GM12878 (cell line): ENCODE measurements at regions not wholly inside any gene's neighbourhood (a gene's known extent, or its start where the extent isn't known, plus 50 kb on each side); places are given as distances from the start of the nearest gene placed in this dataset.

Source experiments
- ATAC-seq: fragments of 200-7000 bp; cut with Tn5 transposase; 3 replicates; pipeline ENCODE4 v1.9.1; 2020; ENCODE audit warnings: mild to moderate bottlenecking, moderate library complexity
- BruUV-seq: library from RNA; stranded (reverse); fragments of 400-500 nt; replicated peaks from 2 replicates; lab custom pipeline; 2021; lab: Mats Ljungman, UMichigan
- CTCF ChIA-PET: fragments of 300-600 bp; sonication (Branson Sonifier 250); formaldehyde crosslinking; extraction: SDS; loops from one replicate; lab custom pipeline; 2021; ENCODE audit warnings: inconsistent platforms; lab: Yijun Ruan, JAX
- POLR2A ChIA-PET: fragments of 350-600 bp; formaldehyde crosslinking; extraction: SDS; loops from one replicate; lab custom pipeline; 2021; ENCODE audit warnings: inconsistent platforms; lab: Charles Lee
- RAD21 ChIA-PET: fragments of 300-600 bp; sonication (Branson Sonifier 250); formaldehyde crosslinking; loops from one replicate; lab custom pipeline; 2023; ENCODE audit warnings: antibody characterized with exemption; ENCODE audit not compliant: unreplicated experiment; lab: Charles Lee
- SMC1A ChIA-PET: fragments of 300-600 bp; sonication (Branson Sonifier 250); formaldehyde crosslinking; loops from one replicate; lab custom pipeline; 2023; ENCODE audit not compliant: unreplicated experiment, uncharacterized antibody; lab: Charles Lee
- DNase-seq: peaks from one replicate; pipeline ENCODE4 v3.0.0-alpha.2; 2011; ENCODE audit warnings: low read depth, low spot score
- FAIRE-seq: peaks from 3 replicates; lab custom pipeline; 2011; peaks lifted over from hg19 to GRCh38; lab: Jason Lieb, UNC
- H2AFZ ChIP-seq: 2 replicates; pipeline ENCODE4 v1.6.0; 2011; ENCODE audit warnings: low read depth, low read length, control low read depth; ENCODE audit not compliant: control insufficient read depth
- H3K27ac ChIP-seq: 2 replicates; pipeline ENCODE4 v1.5.1; 2011; ENCODE audit warnings: control low read depth; ENCODE audit not compliant: control insufficient read depth, insufficient read depth
- H3K27me3 ChIP-seq, 2 experiments: replicated peaks in 1 of 2; 2 replicates each; pipeline versions ENCODE4 v1.6.0 to v1.6.1; 2011; ENCODE audit warnings: low read length in 1 of 2; ENCODE audit not compliant: control insufficient read depth in 2 of 2, insufficient read depth in 2 of 2
- H3K36me3 ChIP-seq, 2 experiments: 2 replicates each; pipeline ENCODE4 v1.5.1; 2011; ENCODE audit warnings: low read length in 1 of 2; ENCODE audit not compliant: control insufficient read depth in 2 of 2, insufficient read depth in 2 of 2
- H3K4me1 ChIP-seq: 2 replicates; pipeline ENCODE4 v1.6.1; 2011; ENCODE audit warnings: mild to moderate bottlenecking, low read length, moderate library complexity, mixed read lengths; ENCODE audit not compliant: control insufficient read depth, insufficient read depth
- H3K4me2 ChIP-seq: 2 replicates; pipeline ENCODE4 v1.6.0; 2011; ENCODE audit warnings: control low read depth; ENCODE audit not compliant: control insufficient read depth, insufficient read depth
- H3K4me3 ChIP-seq: fragments of 200-600 bp; sonication (generic); 2 replicates; pipeline ENCODE4 v1.5.1; 2016
- H3K79me2 ChIP-seq: 2 replicates; pipeline ENCODE4 v1.6.0; 2011; ENCODE audit warnings: low read length; ENCODE audit not compliant: control insufficient read depth, insufficient read depth
- H3K9ac ChIP-seq: 2 replicates; pipeline ENCODE4 v1.8.0; 2011; ENCODE audit warnings: low read length, control low read depth, mixed read lengths; ENCODE audit not compliant: control insufficient read depth, insufficient read depth
- H3K9me3 ChIP-seq: replicated peaks from 3 replicates; pipeline ENCODE4 v1.5.1; 2011; ENCODE audit warnings: mild to moderate bottlenecking, low read length; ENCODE audit not compliant: control insufficient read depth, insufficient read depth
- H4K20me1 ChIP-seq: 2 replicates; pipeline ENCODE4 v1.6.0; 2011; ENCODE audit not compliant: control insufficient read depth, insufficient read depth
- ATF7 ChIP-seq: fragments of 450-650 bp; IDR thresholded peaks from 2 replicates; pipeline ENCODE4 v1.6.1; 2016; ENCODE audit warnings: low read depth, mild to moderate bottlenecking
- EZH2 ChIP-seq: IDR thresholded peaks from 2 replicates; pipeline ENCODE4 v1.6.1; 2012; ENCODE audit warnings: low read depth, mild to moderate bottlenecking, control low read depth, inconsistent platforms, low read length, borderline replicate concordance; ENCODE audit not compliant: control insufficient read depth
- KDM1A ChIP-seq: fragments of 200-600 bp; sonication (generic); IDR thresholded peaks from 2 replicates; pipeline ENCODE4 v1.6.1; 2016; ENCODE audit warnings: borderline replicate concordance
- RAD51 ChIP-seq: fragments of 450-650 bp; IDR thresholded peaks from 2 replicates; pipeline ENCODE4 v1.6.1; 2016; ENCODE audit warnings: moderate library complexity, mild to moderate bottlenecking, inconsistent platforms
- RBBP5 ChIP-seq: fragments of 200-600 bp; sonication (generic); conservative IDR thresholded peaks from 2 replicates; pipeline ENCODE4 v1.6.1; 2016
- RFX5 ChIP-seq: IDR thresholded peaks from 2 replicates; pipeline ENCODE4 v1.6.1; 2011; ENCODE audit warnings: low read depth, low read length, improper control_type of control experiment
- ZZZ3 ChIP-seq: IDR thresholded peaks from 2 replicates; pipeline ENCODE4 v1.6.1; 2011; ENCODE audit warnings: low read depth; ENCODE audit not compliant: control insufficient read depth, insufficient read length
- WGBS: methylation state at CpG from one replicate; pipeline ENCODE4 v1.1.6; 2016; ENCODE audit warnings: low lambda C conversion rate; ENCODE audit not compliant: insufficient replicate concordance, insufficient coverage; ENCODE audit errors: missing lambda C conversion rate; 5-methylcytosine and 5-hydroxymethylcytosine counted together
- in situ Hi-C: fragments of 300-500 bp; cut with MboI; formaldehyde crosslinking; loops from 9 replicates; pipeline ENCODE4 v1.14.3; 2018; ENCODE audit warnings: mixed read lengths
- intact Hi-C: fragments of 100-400 bp; cut with micrococcal nuclease; formaldehyde crosslinking; loops from one replicate; pipeline ENCODE4 v1.14.2; 2022; ENCODE audit not compliant: unreplicated experiment
- TF ChIP-seq, protein P1 (sequence below), 3 experiments: IDR thresholded peaks in 2 of 3; conservative IDR thresholded peaks in 1 of 3; 2 replicates each; pipeline ENCODE4 v1.5.1; 2011; ENCODE audit warnings: low read depth in 3 of 3, low read length in 3 of 3, mild to moderate bottlenecking in 3 of 3, control low read depth in 2 of 3, moderate library complexity in 2 of 3, inconsistent platforms in 1 of 3, mixed read lengths in 1 of 3; ENCODE audit not compliant: control insufficient read depth in 2 of 3, insufficient read depth in 1 of 3; ENCODE audit errors: extremely low read depth in 1 of 3
- TF ChIP-seq, protein P2 (sequence below): fragments of 450-650 bp; formaldehyde crosslinking; IDR thresholded peaks from 2 replicates; pipeline ENCODE4 v1.5.0; 2022; ENCODE audit warnings: mild to moderate bottlenecking, missing genetic modification characterization
- TF ChIP-seq, protein P3 (sequence below): fragments of 150-350 bp; IDR thresholded peaks from 2 replicates; pipeline ENCODE4 v1.6.1; 2016; ENCODE audit warnings: low read depth, low read length

DNA sequence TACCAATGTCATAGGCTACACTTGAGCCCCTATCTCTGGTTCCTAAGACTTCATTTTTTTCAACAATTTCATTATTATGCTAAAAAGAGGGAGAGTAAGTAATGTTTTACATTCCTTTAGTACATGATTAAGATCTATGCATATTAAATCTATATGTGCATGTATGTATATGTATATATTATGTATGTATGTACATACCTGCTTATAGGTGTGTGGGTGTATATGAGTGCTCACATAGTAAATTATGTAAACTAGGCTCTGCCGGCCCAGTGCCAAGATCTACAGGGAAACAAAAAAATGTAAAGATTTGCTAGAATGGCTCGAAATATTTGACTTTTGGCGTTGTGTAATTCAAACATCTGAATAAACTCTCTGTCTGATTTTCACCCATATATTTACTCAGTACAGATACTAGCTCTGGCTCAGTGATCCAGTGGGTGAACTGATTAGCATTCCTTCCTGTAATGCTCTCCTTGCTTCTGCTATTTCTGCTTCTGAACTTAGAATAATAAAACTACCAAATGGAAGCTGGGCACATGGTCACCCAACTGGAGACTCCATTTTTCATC is 113.1 kb upstream of the FGGY start:
- POLR2A ChIA-PET = no interaction called here
- RAD21 ChIA-PET = no interaction called here
- Histone ChIP-seq H3K4me2 (no peak overlapping the region), H3K27me3 (no peaks in the 10 kb centered on the region), H4K20me1 (no peaks in the 10 kb centered on the region), H3K79me2 (no peaks in the 10 kb centered on the region), H3K36me3 (no peaks in the 10 kb centered on the region), H3K27ac (no peak overlapping the region), H3K4me3 (no peak overlapping the region), H3K9ac (no peak overlapping the region), H3K4me1 (no peaks in the 10 kb centered on the region), H3K9me3 (no peaks in the 10 kb centered on the region), H2AFZ (no peak overlapping the region)
- BruUV-seq = no TSS peak
- TF ChIP-seq EZH2 (no peak), ATF7 (no peak), KDM1A (no peak), RFX5 (no peak), ZZZ3 (no peak), RAD51 (no peak), RBBP5 (no peak)
- TF ChIP-seq, protein P1, sequence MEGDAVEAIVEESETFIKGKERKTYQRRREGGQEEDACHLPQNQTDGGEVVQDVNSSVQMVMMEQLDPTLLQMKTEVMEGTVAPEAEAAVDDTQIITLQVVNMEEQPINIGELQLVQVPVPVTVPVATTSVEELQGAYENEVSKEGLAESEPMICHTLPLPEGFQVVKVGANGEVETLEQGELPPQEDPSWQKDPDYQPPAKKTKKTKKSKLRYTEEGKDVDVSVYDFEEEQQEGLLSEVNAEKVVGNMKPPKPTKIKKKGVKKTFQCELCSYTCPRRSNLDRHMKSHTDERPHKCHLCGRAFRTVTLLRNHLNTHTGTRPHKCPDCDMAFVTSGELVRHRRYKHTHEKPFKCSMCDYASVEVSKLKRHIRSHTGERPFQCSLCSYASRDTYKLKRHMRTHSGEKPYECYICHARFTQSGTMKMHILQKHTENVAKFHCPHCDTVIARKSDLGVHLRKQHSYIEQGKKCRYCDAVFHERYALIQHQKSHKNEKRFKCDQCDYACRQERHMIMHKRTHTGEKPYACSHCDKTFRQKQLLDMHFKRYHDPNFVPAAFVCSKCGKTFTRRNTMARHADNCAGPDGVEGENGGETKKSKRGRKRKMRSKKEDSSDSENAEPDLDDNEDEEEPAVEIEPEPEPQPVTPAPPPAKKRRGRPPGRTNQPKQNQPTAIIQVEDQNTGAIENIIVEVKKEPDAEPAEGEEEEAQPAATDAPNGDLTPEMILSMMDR (IDR thresholded peaks at IDR 0.05 in 2 of 3, conservative IDR thresholded peaks at IDR 0.05 in 1 of 3; ENCODE audit: control insufficient read depth in 2 of 3, extremely low read depth in 1 of 3, insufficient read depth in 1 of 3, low read depth in 3 of 3, low read length in 3 of 3) = no peak
- TF ChIP-seq, protein P2, sequence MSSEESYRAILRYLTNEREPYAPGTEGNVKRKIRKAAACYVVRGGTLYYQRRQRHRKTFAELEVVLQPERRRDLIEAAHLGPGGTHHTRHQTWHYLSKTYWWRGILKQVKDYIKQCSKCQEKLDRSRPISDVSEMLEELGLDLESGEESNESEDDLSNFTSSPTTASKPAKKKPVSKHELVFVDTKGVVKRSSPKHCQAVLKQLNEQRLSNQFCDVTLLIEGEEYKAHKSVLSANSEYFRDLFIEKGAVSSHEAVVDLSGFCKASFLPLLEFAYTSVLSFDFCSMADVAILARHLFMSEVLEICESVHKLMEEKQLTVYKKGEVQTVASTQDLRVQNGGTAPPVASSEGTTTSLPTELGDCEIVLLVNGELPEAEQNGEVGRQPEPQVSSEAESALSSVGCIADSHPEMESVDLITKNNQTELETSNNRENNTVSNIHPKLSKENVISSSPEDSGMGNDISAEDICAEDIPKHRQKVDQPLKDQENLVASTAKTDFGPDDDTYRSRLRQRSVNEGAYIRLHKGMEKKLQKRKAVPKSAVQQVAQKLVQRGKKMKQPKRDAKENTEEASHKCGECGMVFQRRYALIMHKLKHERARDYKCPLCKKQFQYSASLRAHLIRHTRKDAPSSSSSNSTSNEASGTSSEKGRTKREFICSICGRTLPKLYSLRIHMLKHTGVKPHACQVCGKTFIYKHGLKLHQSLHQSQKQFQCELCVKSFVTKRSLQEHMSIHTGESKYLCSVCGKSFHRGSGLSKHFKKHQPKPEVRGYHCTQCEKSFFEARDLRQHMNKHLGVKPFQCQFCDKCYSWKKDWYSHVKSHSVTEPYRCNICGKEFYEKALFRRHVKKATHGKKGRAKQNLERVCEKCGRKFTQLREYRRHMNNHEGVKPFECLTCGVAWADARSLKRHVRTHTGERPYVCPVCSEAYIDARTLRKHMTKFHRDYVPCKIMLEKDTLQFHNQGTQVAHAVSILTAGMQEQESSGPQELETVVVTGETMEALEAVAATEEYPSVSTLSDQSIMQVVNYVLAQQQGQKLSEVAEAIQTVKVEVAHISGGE (CRISPR knock-in tag) = no peak
- TF ChIP-seq, protein P3, sequence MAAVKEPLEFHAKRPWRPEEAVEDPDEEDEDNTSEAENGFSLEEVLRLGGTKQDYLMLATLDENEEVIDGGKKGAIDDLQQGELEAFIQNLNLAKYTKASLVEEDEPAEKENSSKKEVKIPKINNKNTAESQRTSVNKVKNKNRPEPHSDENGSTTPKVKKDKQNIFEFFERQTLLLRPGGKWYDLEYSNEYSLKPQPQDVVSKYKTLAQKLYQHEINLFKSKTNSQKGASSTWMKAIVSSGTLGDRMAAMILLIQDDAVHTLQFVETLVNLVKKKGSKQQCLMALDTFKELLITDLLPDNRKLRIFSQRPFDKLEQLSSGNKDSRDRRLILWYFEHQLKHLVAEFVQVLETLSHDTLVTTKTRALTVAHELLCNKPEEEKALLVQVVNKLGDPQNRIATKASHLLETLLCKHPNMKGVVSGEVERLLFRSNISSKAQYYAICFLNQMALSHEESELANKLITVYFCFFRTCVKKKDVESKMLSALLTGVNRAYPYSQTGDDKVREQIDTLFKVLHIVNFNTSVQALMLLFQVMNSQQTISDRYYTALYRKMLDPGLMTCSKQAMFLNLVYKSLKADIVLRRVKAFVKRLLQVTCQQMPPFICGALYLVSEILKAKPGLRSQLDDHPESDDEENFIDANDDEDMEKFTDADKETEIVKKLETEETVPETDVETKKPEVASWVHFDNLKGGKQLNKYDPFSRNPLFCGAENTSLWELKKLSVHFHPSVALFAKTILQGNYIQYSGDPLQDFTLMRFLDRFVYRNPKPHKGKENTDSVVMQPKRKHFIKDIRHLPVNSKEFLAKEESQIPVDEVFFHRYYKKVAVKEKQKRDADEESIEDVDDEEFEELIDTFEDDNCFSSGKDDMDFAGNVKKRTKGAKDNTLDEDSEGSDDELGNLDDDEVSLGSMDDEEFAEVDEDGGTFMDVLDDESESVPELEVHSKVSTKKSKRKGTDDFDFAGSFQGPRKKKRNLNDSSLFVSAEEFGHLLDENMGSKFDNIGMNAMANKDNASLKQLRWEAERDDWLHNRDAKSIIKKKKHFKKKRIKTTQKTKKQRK = no peak
- in situ Hi-C loops = no loop called here
- DNase-seq (no peak), FAIRE-seq (no peak), ATAC-seq (no peak)
- WGBS = 35% methylated on average over 3 of the region's 3 CpGs
- intact Hi-C loops = no loop called here
- CTCF ChIA-PET = no interaction called here
- SMC1A ChIA-PET = no interaction called here
